KMS-11 (cell line): ENCODE measurements at regions not wholly inside any gene's neighbourhood (a gene's known extent, or its start where the extent isn't known, plus 50 kb on each side); places are given as distances from the start of the nearest gene placed in this dataset.

Experiments used
- H2AFZ ChIP-seq: fragments of 200-600 bp; sonication (generic); 2 replicates; pipeline ENCODE4 v1.6.1; 2016; ENCODE audit warnings: antibody characterized with exemption, mixed run types, low read depth
- H3K27ac ChIP-seq: fragments of 200-600 bp; sonication (generic); 2 replicates; pipeline ENCODE4 v1.6.1; 2016; ENCODE audit warnings: mild to moderate bottlenecking, mixed run types
- H3K27me3 ChIP-seq: fragments of 200-600 bp; sonication (generic); 2 replicates; pipeline ENCODE4 v1.6.1; 2017; ENCODE audit warnings: mild to moderate bottlenecking, low read depth, mixed run types, moderate library complexity; ENCODE audit not compliant: insufficient read depth
- H3K36me3 ChIP-seq: fragments of 200-600 bp; sonication (generic); 2 replicates; pipeline ENCODE4 v1.6.1; 2017; ENCODE audit warnings: mild to moderate bottlenecking, mixed run types; ENCODE audit not compliant: insufficient read depth
- H3K4me1 ChIP-seq: fragments of 200-600 bp; sonication (generic); 2 replicates; pipeline ENCODE4 v1.6.1; 2016; ENCODE audit warnings: mild to moderate bottlenecking, low read depth, mixed run types; ENCODE audit not compliant: poor library complexity, severe bottlenecking
- H3K4me2 ChIP-seq: fragments of 200-600 bp; sonication (generic); 2 replicates; pipeline ENCODE4 v1.7.0; 2016; ENCODE audit warnings: mild to moderate bottlenecking, mixed run types
- H3K4me3 ChIP-seq: fragments of 200-600 bp; sonication (generic); IDR thresholded peaks from 2 replicates; pipeline ENCODE4 v1.6.1; 2017; ENCODE audit warnings: low read depth, low read length, mixed read lengths; ENCODE audit not compliant: insufficient read depth
- H3K79me2 ChIP-seq: fragments of 200-600 bp; sonication (generic); 2 replicates; pipeline ENCODE4 v1.6.1; 2016; ENCODE audit warnings: low read depth, mixed run types; ENCODE audit not compliant: insufficient read depth
- H3K9ac ChIP-seq: fragments of 200-600 bp; sonication (generic); 2 replicates; pipeline ENCODE4 v1.6.1; 2016; ENCODE audit warnings: mild to moderate bottlenecking, mixed run types
- H4K20me1 ChIP-seq: fragments of 200-600 bp; sonication (generic); 2 replicates; pipeline ENCODE4 v1.6.1; 2016; ENCODE audit warnings: mild to moderate bottlenecking, mixed run types; ENCODE audit not compliant: insufficient read depth
- TF ChIP-seq, protein P1 (sequence below): fragments of 200-600 bp; sonication (generic); conservative IDR thresholded peaks from 2 replicates; pipeline ENCODE4 v1.6.1; 2017; ENCODE audit warnings: low read depth, mild to moderate bottlenecking, antibody characterized with exemption, low read length, moderate library complexity, mixed read lengths

GRCh38 chr7:7102906-7103305 lies 79.4 kb upstream of the C1GALT1 start:
- Histone ChIP-seq H3K36me3 (no peaks in the 10 kb centered on the region), H2AFZ (peak overlapping the region; percentile 27), H3K9ac (no peak overlapping the region), H3K27ac (no peak overlapping the region), H3K79me2 (no peaks in the 10 kb centered on the region), H4K20me1 (no peaks in the 10 kb centered on the region), H3K4me1 (peaks cover 8% of the 10 kb centered on the region), H3K27me3 (no peaks in the 10 kb centered on the region), H3K4me3 (no peak overlapping the region), H3K4me2 (peak overlapping the region; percentile 63)
- TF ChIP-seq, protein P1, sequence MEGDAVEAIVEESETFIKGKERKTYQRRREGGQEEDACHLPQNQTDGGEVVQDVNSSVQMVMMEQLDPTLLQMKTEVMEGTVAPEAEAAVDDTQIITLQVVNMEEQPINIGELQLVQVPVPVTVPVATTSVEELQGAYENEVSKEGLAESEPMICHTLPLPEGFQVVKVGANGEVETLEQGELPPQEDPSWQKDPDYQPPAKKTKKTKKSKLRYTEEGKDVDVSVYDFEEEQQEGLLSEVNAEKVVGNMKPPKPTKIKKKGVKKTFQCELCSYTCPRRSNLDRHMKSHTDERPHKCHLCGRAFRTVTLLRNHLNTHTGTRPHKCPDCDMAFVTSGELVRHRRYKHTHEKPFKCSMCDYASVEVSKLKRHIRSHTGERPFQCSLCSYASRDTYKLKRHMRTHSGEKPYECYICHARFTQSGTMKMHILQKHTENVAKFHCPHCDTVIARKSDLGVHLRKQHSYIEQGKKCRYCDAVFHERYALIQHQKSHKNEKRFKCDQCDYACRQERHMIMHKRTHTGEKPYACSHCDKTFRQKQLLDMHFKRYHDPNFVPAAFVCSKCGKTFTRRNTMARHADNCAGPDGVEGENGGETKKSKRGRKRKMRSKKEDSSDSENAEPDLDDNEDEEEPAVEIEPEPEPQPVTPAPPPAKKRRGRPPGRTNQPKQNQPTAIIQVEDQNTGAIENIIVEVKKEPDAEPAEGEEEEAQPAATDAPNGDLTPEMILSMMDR, result no peak

- no peak overlapping the region for H3K27ac ChIP-seq
- peak overlapping the region; percentile 63 for H3K4me2 ChIP-seq
- H2AFZ ChIP-seq, result peak overlapping the region; percentile 27
- TF ChIP-seq, protein P1, result peak; percentile 76
- no peak overlapping the region for H3K4me3 ChIP-seq
- H3K36me3 ChIP-seq, result no peaks in the 10 kb centered on the region
- H4K20me1 ChIP-seq, result no peaks in the 10 kb centered on the region
- peaks cover 15% of the 10 kb centered on the region for H3K4me1 ChIP-seq
- H3K79me2 ChIP-seq, result no peaks in the 10 kb centered on the region
- H3K27me3 ChIP-seq, result no peaks in the 10 kb centered on the region
- H3K9ac ChIP-seq, result no peak overlapping the region
These were observed 78.7 kb upstream of the C1GALT1 start for GRCh38 chr7:7103343-7104313.

DNA sequence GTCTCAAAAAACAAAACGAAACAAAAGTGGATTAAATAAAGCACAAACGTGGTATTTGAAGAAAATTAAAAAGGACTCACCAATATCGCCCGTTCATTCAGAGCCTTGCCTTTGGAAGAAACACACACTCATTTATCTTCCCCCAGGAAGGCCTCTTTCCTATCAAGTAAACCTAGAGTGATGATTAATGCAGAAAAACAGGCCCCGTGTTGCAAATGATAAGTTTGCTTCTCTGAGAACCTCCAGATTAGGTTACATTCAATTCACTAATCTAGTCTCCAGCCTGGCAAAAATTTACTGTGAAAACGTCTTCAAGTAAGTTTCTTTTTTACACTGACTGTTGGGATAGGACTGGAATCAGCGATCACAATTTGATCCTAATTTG lies 78.0 kb upstream of the C1GALT1 start:
- Histone ChIP-seq H3K4me1 (peaks cover 22% of the 10 kb centered on the region), H3K4me3 (no peak overlapping the region), H3K79me2 (no peaks in the 10 kb centered on the region), H4K20me1 (no peaks in the 10 kb centered on the region), H3K36me3 (no peaks in the 10 kb centered on the region), H3K4me2 (no peak overlapping the region), H3K9ac (no peak overlapping the region), H2AFZ (no peak overlapping the region), H3K27ac (no peak overlapping the region), H3K27me3 (no peaks in the 10 kb centered on the region)
- TF ChIP-seq, protein P1, result no peak

DNA sequence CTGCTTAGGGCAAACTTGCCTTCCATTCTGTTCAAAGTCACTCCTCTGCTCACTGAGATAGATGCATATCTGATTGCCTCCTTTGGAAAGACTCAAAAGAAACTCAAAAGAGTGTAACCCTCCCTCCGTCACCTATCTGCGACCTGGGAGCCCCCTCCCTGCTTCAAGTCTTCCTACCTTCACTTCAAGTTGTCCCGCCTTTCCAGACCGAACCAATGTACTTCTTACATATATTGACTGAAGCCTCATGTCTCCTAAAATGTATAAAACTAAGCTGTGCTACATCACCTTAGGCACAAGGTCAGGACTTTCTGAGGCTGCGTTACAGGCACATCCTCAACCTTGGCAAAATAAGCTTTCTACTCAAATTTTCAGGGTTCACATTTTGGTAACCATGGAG lies 77.4 kb upstream of the C1GALT1 start:
- Histone ChIP-seq H3K79me2 (no peaks in the 10 kb centered on the region), H3K4me3 (no peak overlapping the region), H3K4me1 (peaks cover 28% of the 10 kb centered on the region), H3K27ac (no peak overlapping the region), H3K27me3 (no peaks in the 10 kb centered on the region), H2AFZ (no peak overlapping the region), H3K36me3 (no peaks in the 10 kb centered on the region), H3K9ac (no peak overlapping the region), H4K20me1 (no peaks in the 10 kb centered on the region), H3K4me2 (no peak overlapping the region)
- TF ChIP-seq, protein P1, result no peak
